Activated naive CD8-positive, alpha-beta T cell treated with anti-CD3 and anti-CD28 coated beads for 36 hours (primary cell): ENCODE measurements at regions not wholly inside any gene's neighbourhood (a gene's known extent, or its start where the extent isn't known, plus 50 kb on each side); places are given as distances from the start of the nearest gene placed in this dataset.

ENCODE experiments used
- DNase-seq: peaks from one replicate; pipeline ENCODE4 v3.0.0; 2021
- H3K27ac Mint-ChIP-seq: one replicate; pipeline ENCODE4 v1.8.0; 2022; ENCODE audit warnings: mild to moderate bottlenecking, moderate library complexity, mixed read lengths
- H3K27me3 Mint-ChIP-seq: one replicate; pipeline ENCODE4 v1.8.0; 2022; ENCODE audit warnings: mild to moderate bottlenecking, mixed read lengths
- H3K36me3 Mint-ChIP-seq: one replicate; pipeline ENCODE4 v1.8.0; 2021; ENCODE audit warnings: mild to moderate bottlenecking, mixed read lengths
- H3K4me1 Mint-ChIP-seq: one replicate; pipeline ENCODE4 v1.8.0; 2021; ENCODE audit warnings: mixed read lengths
- H3K4me3 Mint-ChIP-seq: one replicate; pipeline ENCODE4 v1.8.0; 2022; ENCODE audit warnings: mild to moderate bottlenecking, moderate library complexity, mixed read lengths
- H3K9me3 Mint-ChIP-seq: one replicate; pipeline ENCODE4 v1.8.0; 2022; ENCODE audit warnings: mixed read lengths

DNA sequence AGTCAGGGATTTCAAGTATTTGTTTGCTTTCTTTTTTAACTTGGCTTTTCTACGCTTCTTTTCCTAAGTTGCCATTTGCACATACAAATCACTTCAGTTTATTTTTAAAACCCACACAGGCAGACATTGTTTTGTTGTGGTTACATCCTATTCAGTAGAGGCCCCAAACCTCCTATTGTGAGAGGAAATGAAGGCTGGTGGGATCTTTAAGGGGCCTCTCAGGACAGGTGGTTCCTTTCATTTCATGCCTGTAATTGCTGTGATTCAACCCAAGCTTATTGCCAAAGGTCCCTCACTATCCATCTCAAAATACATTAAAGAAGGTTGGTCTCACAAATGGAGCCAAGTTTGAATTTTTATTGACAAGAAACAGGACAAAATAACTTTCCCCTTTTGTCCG, 257.1 kb downstream of the ADAMTS20 start:
- H3K36me3 Mint-ChIP-seq = no peaks in the 10 kb centered on the region
- H3K27ac Mint-ChIP-seq = no peak overlapping the region
- no peak overlapping the region for H3K4me3 Mint-ChIP-seq
- peaks cover 6% of the 10 kb centered on the region for H3K27me3 Mint-ChIP-seq
- no peak for DNase-seq
- H3K9me3 Mint-ChIP-seq = no peaks in the 10 kb centered on the region
- no peaks in the 10 kb centered on the region for H3K4me1 Mint-ChIP-seq

DNA sequence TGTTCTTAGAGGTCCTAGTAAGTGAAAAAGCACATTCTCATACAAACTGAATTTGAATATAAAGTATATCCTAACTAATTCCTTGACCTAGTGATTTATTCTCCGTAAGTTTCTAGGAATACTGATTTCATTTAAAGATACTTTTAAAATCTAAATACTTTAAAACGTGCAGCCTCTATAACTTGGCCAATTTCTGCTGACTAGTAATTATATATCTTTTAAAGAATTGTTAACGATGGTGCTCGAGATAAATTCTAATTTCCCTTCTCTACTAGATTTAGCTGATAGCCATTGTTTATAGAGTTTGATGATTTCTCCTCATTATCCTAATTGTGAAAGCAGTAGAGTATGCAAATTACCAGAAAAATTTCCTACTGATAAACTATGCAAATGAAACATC, 257.9 kb downstream of the ADAMTS20 start:
- Mint-ChIP-seq H3K4me1 (no peaks in the 10 kb centered on the region), H3K4me3 (no peak overlapping the region), H3K36me3 (no peaks in the 10 kb centered on the region), H3K27ac (no peak overlapping the region), H3K9me3 (no peaks in the 10 kb centered on the region), H3K27me3 (peaks cover 6% of the 10 kb centered on the region)
- no peak for DNase-seq

DNA sequence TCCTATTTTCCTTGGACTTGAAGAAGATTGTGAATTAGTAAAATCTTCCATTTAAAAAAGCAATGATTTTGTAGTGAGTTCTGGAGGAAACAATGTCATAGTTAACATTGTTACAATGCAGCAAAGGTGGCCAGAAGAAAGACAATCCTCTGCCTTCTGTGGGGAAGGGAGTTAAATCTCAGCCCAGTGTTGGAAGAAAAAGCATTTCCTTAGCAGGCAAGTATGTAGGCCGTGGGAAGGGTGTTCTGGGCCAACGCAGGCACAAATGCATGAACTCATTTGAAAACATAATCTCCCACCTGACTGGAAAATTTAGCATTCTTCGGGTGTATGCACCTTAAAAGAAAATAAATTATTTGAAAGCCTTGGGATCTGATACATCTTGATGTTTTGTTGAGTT, 258.6 kb downstream of the ADAMTS20 start:
- H3K4me1 Mint-ChIP-seq = no peaks in the 10 kb centered on the region
- H3K4me3 Mint-ChIP-seq = no peak overlapping the region
- no peak for DNase-seq
- no peak overlapping the region for H3K27ac Mint-ChIP-seq
- peaks cover 6% of the 10 kb centered on the region for H3K27me3 Mint-ChIP-seq
- H3K36me3 Mint-ChIP-seq = no peaks in the 10 kb centered on the region
- no peaks in the 10 kb centered on the region for H3K9me3 Mint-ChIP-seq

DNA sequence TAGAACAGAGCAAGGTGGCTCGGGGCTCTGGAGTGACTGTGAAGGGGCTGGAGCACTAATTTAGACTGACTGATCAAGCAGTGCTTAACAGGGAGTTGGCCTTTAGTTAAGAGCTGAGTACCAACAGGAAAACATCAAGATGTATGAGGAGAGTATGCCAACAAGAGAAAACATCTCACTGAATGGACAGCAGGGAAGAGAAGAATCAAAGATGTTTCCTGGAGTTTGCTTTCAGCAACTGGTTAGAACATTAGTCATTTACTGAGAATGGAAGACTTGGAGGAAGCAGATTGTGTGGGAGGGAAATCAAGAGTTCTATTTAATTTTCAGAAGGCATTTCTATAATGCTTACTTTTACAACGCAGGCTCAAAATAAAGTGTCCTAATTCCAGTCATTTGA, 259.3 kb downstream of the ADAMTS20 start:
- no peak for DNase-seq
- no peaks in the 10 kb centered on the region for H3K9me3 Mint-ChIP-seq
- peaks cover 6% of the 10 kb centered on the region for H3K27me3 Mint-ChIP-seq
- no peak overlapping the region for H3K4me3 Mint-ChIP-seq
- no peaks in the 10 kb centered on the region for H3K4me1 Mint-ChIP-seq
- no peak overlapping the region for H3K27ac Mint-ChIP-seq
- H3K36me3 Mint-ChIP-seq = no peaks in the 10 kb centered on the region

DNA sequence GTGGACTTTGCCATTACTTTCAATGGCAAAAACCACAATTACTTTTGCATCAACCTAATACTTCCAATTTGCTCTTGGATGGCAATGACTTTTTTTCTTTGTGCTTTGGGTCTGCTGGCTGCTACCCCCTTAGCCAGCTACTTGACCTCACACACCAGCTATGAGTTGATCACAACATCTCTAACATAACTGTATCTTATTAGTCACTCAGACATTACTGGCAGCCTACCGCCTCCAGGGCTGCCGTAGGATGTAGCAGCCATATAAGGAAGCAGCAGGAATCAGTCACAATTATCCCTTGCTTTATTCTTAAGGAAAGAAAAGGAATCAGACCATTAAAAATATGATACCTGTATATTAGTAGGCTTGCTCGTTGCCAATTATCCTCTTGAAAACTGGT, 260.5 kb downstream of the ADAMTS20 start:
- Mint-ChIP-seq H3K9me3 (no peaks in the 10 kb centered on the region), H3K4me1 (no peaks in the 10 kb centered on the region), H3K36me3 (no peaks in the 10 kb centered on the region), H3K4me3 (no peak overlapping the region), H3K27me3 (peaks cover 6% of the 10 kb centered on the region), H3K27ac (no peak overlapping the region)
- DNase-seq = no peak

DNA sequence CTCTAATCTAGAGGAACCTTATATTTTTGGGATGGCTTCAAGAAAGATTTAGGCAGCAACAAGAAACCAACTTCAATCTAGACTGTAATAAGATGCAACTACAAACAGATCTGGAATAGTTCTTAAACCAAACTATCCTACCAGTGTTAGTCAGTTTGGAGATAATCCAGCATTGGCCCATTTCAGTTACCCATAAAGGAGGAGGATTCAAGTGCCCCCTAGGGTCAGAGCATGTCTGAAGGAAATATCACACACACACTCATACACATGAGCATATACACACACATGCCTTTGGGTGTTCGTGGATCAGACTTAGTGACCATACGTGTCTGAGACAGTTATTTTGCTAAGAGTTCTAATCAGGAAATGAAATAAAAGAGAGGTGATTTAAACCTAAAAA, 261.2 kb downstream of the ADAMTS20 start:
- H3K9me3 Mint-ChIP-seq = no peaks in the 10 kb centered on the region
- no peak overlapping the region for H3K27ac Mint-ChIP-seq
- no peak for DNase-seq
- H3K27me3 Mint-ChIP-seq = peaks cover 6% of the 10 kb centered on the region
- no peaks in the 10 kb centered on the region for H3K36me3 Mint-ChIP-seq
- H3K4me3 Mint-ChIP-seq = no peak overlapping the region
- H3K4me1 Mint-ChIP-seq = no peaks in the 10 kb centered on the region

DNA sequence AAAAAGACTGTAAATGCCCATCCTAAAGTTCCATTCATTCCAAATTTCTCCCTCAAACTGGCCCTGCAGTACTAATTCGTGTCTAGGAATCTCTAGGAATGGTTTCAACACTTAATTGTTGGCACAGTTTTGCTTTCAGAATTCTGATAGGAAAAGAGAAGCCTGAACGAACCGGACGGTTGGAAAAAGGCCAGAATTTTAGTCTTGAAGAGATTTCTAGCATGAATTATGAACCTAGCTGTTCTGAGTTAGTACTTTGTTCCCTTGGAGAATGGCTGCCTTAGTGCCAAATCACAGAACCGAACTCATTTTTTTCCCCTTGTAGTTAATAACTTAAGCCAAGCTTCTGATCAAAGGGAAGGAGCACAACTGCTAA, 262.6 kb downstream of the ADAMTS20 start:
- Mint-ChIP-seq H3K27me3 (peaks cover 6% of the 10 kb centered on the region), H3K36me3 (no peaks in the 10 kb centered on the region), H3K4me3 (no peak overlapping the region), H3K27ac (no peak overlapping the region), H3K9me3 (no peaks in the 10 kb centered on the region), H3K4me1 (no peaks in the 10 kb centered on the region)
- DNase-seq = no peak

DNA sequence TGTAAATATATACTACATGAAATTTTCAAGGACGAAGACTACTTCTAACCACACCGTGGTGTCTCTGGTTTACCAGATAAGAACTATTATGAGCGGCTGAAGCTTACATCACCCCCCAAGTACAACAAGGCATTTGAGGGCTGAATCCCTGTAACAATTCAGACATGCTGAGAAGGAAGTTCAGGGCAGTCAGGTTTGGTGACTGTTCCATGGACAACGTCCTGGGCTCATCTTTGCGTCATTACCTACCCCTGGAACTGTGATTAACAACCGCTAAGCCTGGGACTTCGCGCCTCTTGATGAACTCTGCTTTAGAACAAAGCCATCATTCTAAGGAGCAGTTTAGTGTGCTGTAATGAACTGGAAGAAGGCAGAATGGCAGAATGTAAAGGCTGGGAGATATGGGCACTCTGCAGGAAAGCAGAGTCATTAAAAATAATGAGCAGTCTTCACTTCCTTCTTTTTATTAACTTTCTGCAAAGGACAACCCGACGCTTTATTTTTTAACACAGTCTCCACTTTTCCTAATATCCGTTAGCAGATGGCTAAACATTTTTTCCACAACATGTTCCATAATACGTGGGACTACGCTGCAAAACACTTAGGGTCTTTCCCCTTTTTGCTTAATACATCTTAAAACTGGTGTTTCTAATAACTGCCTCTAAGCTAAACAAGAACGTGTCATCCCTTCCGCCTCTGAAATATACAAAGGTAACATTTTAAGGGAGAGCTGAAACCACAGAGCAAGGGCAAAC, 263.2 kb downstream of the ADAMTS20 start:
- no peaks in the 10 kb centered on the region for H3K4me1 Mint-ChIP-seq
- H3K9me3 Mint-ChIP-seq = no peaks in the 10 kb centered on the region
- H3K36me3 Mint-ChIP-seq = no peaks in the 10 kb centered on the region
- H3K4me3 Mint-ChIP-seq = no peak overlapping the region
- H3K27ac Mint-ChIP-seq = no peak overlapping the region
- peaks cover 6% of the 10 kb centered on the region for H3K27me3 Mint-ChIP-seq
- DNase-seq = no peak

DNA sequence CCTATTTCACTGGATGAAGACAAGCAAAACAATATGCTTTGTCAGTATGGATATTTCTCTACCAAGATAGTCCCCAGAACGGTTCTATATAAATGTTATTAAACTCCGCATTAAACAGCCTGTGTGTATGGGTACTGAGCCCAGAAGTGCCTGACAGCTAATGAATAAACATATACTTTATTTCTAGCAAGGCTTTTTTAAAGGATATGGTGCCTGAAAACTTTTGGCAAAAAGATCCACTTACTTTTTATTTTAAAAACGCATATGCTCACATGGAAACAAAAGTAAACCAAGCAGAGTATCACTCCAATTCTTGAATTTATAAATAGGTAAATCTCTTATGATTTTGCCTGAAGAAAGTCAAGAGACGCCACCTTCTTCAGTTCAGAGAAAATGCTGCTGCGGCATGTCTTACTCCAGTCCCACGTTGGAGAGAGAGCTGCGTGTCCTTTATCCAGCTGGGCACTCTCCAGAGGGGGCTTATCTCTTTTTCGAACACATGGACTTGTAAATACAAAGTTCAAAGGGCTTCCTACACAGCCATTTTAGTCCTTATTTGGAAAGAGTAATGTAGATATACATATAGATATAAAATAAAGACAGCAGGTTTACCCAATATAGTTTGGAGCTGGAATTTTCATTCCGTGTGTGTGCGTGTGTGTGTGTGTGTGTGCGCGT, 264.2 kb downstream of the ADAMTS20 start:
- Mint-ChIP-seq H3K27me3 (peaks cover 6% of the 10 kb centered on the region), H3K36me3 (no peaks in the 10 kb centered on the region), H3K4me3 (no peak overlapping the region)

DNA sequence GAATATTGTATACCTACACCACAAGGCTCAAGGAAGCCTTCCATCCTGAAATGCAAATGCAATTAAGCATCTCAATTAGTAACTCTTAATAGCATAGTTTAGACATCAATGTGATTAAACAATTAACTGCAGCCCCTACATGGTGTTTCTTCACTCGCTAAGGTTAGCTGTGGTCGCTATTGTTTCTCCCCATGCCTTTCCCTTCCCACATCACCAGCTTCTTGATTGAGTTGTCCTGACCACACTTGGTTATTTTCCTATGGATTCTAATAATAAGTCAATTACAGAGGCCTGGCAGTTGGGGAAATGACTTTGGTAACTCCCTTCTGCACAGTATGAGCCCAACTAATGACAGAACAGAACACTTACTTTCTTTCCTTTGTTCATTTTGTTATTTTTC, 265.0 kb downstream of the ADAMTS20 start:
- Mint-ChIP-seq H3K9me3 (no peaks in the 10 kb centered on the region), H3K27me3 (peaks cover 6% of the 10 kb centered on the region), H3K4me1 (no peaks in the 10 kb centered on the region), H3K27ac (no peak overlapping the region), H3K36me3 (no peaks in the 10 kb centered on the region), H3K4me3 (no peak overlapping the region)
- no peak for DNase-seq

More for the DNA sequence above, 264.2 kb downstream of the ADAMTS20 start:
- H3K4me1 Mint-ChIP-seq = no peaks in the 10 kb centered on the region
- no peak for DNase-seq
- H3K9me3 Mint-ChIP-seq = no peaks in the 10 kb centered on the region
- H3K27ac Mint-ChIP-seq = no peak overlapping the region

DNA sequence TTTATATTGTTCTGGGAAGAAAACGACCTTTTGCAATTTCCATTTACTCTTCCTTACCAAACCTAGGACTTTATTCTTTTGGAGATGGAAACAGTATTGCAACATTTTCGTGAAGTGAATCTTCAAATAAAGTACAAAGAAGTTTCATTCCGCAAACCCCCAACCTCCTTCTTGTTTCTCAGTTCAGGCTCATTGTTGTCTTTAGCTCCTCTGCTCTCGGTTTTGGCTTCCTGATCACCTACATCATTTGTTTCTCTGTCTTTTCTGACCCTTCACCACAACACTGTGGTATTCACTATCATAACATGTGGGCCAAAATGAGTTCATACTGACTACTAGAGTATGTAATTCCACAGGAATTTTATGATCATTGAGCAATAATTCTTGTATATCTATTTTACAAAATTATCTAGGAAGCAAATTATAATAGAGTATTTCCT, 266.8 kb downstream of the ADAMTS20 start:
- Mint-ChIP-seq H3K9me3 (no peaks in the 10 kb centered on the region), H3K27ac (no peak overlapping the region), H3K27me3 (no peaks in the 10 kb centered on the region), H3K4me1 (no peaks in the 10 kb centered on the region), H3K4me3 (no peak overlapping the region), H3K36me3 (no peaks in the 10 kb centered on the region)
- no peak for DNase-seq

DNA sequence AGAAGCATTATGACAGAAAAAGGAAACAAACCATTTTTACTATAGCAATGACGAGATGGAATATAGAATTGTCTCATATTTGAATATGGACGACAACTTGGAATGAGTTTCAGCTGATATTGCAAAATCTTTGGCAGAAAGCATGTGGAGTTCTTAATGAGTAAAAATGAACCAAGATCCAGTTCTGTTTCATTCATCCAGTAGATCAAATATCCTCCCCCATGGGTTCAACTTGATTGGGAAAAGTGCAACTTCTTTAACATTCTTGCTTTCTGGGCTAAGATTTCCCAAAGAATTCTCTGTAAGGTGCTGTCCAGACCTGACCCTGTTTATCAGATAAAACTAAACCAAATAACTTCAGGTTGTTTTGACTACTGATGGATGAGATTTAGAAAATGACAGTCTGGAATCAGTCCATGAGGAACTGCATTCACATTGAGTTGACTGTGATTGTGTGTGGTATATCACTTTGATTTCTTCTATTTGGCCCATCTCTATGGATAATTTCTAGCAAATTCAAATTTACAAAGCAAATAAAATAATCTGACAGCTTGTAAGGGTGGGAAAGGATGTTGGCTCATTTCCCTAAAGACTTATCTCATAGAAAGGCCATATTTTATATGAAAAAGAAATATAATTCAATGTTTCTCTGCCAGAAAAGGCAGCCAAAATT, 267.4 kb downstream of the ADAMTS20 start:
- Mint-ChIP-seq H3K27ac (no peak overlapping the region), H3K27me3 (no peaks in the 10 kb centered on the region), H3K4me1 (no peaks in the 10 kb centered on the region), H3K36me3 (no peaks in the 10 kb centered on the region), H3K9me3 (no peaks in the 10 kb centered on the region), H3K4me3 (no peak overlapping the region)
- DNase-seq = no peak

DNA sequence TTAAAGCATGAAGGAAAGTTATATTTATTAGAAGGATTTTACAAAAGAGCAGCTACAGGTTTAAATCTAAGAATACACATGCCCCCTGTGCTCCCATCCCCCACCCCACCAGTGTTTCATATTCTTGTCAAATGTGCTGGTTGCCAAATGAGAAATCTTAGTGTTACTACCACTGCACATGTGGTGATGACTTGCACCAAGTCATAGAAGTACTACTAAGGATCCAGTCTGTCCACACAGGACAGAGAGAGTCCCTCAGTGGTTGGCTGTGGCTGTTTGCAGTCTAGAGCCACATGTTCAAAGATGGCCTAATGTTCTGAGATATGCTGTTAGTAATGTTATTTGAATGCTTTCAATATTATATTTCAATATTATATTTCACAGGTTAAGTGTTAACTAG, 268.8 kb downstream of the ADAMTS20 start:
- Mint-ChIP-seq H3K27ac (no peak overlapping the region), H3K4me3 (no peak overlapping the region), H3K9me3 (no peaks in the 10 kb centered on the region), H3K27me3 (no peaks in the 10 kb centered on the region), H3K36me3 (no peaks in the 10 kb centered on the region), H3K4me1 (no peaks in the 10 kb centered on the region)
- DNase-seq = no peak

DNA sequence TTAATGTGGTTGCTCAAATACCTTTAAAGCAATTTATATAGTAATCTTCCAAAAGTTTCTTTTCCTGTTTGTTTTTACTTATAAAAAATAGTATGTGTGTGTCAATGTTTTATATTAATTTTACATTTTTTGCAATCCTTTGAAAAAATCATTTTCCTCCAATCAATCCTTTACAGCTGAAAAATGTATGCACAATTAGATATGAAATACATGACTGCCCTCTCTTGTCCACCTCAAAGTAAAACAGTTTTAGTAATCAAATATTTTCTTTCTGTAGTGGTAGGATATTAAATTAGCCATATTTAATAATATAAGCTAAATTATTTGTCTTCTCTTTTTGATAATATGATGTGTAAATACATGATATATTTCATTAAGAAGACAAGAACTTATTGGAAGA, 269.9 kb downstream of the ADAMTS20 start:
- Mint-ChIP-seq H3K27ac (no peak overlapping the region), H3K36me3 (no peaks in the 10 kb centered on the region), H3K4me3 (no peak overlapping the region)

DNA sequence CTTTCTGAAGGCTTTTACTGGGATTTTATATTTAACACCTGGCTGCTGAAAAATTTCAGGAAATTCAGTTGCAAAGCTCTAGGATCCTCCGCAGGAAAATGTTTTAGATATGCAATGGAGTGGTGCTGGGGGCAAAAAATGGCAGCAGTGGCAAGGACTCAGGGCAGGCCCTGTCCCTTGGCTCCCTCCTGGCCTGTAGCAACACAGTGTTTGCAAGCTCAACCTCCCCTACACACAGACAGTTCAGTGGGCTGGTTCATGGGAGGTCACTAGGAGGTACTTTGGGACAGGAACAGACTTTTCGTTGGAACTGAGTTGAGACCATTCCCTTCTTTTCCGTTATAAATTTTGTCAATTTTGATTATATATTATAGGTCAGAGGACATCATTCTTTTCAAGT, 270.4 kb downstream of the ADAMTS20 start:
- H3K36me3 Mint-ChIP-seq = no peaks in the 10 kb centered on the region
- no peak overlapping the region for H3K4me3 Mint-ChIP-seq
- no peak overlapping the region for H3K27ac Mint-ChIP-seq
- no peaks in the 10 kb centered on the region for H3K27me3 Mint-ChIP-seq
- DNase-seq = no peak
- H3K9me3 Mint-ChIP-seq = no peaks in the 10 kb centered on the region
- H3K4me1 Mint-ChIP-seq = no peaks in the 10 kb centered on the region

More for the DNA sequence above, 269.9 kb downstream of the ADAMTS20 start:
- H3K4me1 Mint-ChIP-seq = no peaks in the 10 kb centered on the region
- H3K9me3 Mint-ChIP-seq = no peaks in the 10 kb centered on the region
- no peaks in the 10 kb centered on the region for H3K27me3 Mint-ChIP-seq
- no peak for DNase-seq

DNA sequence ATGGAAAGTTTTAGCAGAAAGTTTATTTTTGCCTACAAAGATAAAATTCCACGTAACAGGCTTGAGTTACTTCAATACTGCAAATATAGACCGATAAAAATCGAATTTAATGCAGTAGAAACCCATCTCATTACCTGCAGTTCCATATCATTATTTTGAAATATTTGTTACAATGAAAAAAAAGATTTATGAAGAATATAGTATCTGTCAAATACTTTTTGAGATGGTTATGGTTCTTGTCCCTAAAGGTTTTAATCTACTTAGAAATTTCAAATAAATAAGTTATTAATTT, 273.5 kb downstream of the ADAMTS20 start:
- H3K9me3 Mint-ChIP-seq = no peaks in the 10 kb centered on the region
- no peaks in the 10 kb centered on the region for H3K36me3 Mint-ChIP-seq
- no peaks in the 10 kb centered on the region for H3K4me1 Mint-ChIP-seq
- H3K4me3 Mint-ChIP-seq = no peak overlapping the region
- H3K27ac Mint-ChIP-seq = no peak overlapping the region
- no peaks in the 10 kb centered on the region for H3K27me3 Mint-ChIP-seq
- DNase-seq = no peak
